ENCODE measurements at regions not wholly inside any gene's neighbourhood (a gene's known extent, or its start where the extent isn't known, plus 50 kb on each side); places are given as distances from the start of the nearest gene placed in this dataset.

DNA sequence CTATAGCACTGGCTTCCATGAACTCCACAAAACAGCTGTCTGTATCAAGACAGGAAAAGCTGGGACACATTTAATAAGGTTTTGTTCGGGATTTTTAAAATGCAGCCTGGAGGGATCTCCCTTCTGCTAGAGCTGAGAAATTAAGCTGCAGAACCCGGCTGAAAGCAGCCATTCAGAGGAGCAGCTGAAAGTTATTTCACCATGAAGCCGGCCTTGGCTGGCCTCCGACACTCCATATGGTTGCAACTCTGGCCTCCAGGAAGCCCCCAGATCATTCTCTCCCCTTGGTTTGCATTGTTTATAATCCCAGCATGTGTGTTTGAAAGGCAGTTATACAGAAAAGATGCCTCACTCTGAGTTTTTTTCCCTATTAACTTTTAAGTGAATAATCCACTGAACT is 239.4 kb downstream of the SPATA18 start:
- no peak for DNase-seq

DNA sequence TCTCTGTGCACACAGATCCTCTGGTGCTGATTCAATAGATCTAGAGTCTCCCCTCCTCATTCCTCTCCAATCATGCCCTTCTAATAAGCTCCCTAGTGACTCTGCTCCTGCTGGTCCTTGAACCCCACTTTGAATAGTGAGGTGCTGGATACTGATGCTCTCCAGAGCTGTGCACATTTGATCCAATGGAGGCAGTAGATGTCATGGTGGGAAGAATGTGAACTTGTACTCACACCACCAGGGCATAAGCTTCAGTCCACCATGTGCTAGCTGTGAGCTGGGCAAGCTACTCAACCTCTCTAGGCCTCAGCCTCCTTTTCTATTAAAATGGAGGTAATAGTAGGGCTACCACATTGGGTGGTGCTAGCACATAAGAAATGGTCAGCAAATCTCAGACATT is 241.1 kb downstream of the SPATA18 start:
- no peak for DNase-seq

DNA sequence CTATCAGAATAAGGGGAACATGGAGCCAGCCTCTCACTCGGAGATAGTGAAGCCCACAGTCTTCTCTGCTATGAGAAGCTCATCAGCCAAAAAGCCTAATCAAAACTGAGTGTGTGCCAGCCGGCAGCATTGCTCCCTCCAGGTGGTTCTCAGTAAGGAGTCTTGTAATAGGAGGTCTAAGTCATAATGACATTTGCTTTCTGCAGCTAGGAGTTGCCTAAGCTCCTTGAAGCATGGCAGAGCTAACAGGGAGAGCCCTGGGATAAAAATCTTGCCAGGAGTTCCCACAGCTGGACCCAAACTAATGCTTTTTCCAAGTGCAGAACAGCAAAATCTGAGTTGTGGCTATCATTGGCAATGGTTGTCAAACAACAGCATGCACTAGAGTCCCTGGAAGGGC is 245.2 kb downstream of the SPATA18 start:
- DNase-seq = no peak

DNA sequence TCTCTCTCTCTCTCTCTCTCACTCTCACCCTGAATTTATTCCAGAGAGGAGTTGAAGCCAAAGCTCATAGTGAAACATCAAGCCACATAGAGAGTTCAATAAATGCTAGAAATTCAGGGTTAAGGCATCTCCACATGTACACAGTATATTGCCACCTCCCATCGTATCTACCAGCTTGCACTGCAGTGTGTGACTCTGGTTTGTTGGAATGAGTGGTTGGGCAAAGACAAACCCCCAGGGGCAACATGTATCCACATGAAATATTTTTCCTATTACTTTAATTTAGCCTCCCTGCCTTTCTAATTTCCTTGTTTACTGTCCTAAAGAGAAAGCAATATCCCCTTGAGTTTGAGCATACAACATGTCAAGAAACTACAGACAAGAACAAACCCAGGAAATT is 247.3 kb downstream of the SPATA18 start:
- DNase-seq = no peak

GRCh38 chr4:52299120-52299519 is 248.0 kb downstream of the SPATA18 start:
- no peak for DNase-seq

DNA sequence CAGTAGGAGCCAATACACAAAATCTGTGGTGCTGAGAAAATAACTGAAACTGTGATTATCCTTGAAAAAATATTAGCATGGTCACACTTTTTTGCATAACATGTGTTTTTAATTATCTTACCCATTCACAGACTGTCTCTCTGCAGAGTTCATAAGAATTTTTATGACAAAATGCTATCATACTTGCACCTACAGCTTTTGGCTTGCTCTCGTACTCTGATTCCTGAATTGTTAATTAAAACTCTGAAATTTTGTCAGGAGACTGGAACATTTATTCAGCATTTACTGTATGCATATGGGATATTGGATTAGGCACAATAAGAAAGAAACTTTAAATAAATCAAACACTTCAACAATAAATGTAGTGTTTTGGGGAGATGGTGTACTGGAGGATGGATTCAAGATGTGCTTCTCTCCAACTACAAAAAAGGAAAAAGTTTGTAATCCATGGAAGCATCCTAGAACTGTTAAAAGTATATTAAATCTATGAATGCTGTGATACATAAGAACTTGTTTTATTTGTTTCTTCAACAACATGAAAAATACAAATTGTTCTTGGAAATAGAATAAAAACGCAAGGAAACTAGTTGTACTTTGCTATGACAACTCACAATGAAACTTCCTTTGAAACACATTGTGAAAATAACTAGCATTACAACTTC is 260.5 kb downstream of the SPATA18 start:
- no peak for DNase-seq

GRCh38 chr4:52312722-52313121 is 261.6 kb downstream of the SPATA18 start:
- DNase-seq = no peak

DNA sequence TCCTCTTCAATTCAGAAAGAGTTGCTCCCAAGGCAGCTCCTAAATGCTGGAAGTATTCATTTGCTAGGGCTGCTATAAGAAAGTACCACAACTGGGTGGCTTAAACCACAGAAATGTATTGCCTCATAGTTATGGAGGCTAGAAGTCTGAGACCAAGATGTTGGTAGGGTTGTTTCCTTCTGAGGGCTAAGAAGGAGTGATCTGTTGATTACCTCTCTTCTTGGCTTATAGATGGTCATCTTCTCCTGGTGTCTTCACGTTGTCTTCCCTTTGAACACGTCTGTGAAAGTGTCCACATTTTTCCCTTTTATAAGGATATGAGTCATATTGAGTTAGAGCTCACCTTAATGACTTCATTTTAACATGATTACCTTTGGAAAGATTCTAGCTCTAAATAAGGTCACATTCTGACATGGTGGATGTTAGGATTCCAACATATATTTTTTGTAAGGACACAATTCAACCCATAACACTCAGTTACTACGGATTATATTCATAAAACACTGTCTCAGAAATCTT is 266.3 kb downstream of the SPATA18 start:
- no peak for DNase-seq

- DNase-seq = no peak
Measured at GRCh38 chr4:52317981-52318380, 266.9 kb downstream of the SPATA18 start.

GRCh38 chr4:52329894-52330293 is 278.8 kb downstream of the SPATA18 start:
- DNase-seq = no peak

- no peak for DNase-seq
Measured at GRCh38 chr4:52343595-52343994, 292.5 kb downstream of the SPATA18 start.

- DNase-seq = no peak
Measured at GRCh38 chr4:52350926-52351325, 299.8 kb downstream of the SPATA18 start.

- DNase-seq = no peak
Measured at GRCh38 chr4:52358366-52358765, 300.7 kb downstream of the USP46 start.

- no peak for DNase-seq
Measured at GRCh38 chr4:52358883-52359321, 300.2 kb downstream of the USP46 start.

GRCh38 chr4:52366191-52366590 is 292.9 kb downstream of the USP46 start:
- DNase-seq = no peak

DNA sequence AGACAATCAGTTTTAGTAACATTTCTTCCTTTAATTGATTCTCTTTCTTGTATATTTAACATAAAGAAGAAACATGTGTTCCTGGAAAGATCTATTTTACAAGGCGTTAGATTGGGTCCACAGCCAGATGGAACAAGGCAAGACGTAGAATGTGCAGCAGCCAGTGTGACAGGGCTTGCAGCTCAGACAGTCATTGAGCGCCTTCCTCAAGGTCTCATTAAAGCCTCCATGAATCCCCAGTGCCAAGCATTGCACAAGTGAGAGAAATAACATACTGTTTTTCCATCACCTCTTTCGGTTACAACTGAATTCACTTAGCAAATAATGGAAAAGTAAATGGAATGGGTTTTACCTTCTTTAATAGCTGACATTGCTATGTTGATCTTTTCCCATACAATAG is 292.5 kb downstream of the USP46 start:
- DNase-seq = no peak

DNA sequence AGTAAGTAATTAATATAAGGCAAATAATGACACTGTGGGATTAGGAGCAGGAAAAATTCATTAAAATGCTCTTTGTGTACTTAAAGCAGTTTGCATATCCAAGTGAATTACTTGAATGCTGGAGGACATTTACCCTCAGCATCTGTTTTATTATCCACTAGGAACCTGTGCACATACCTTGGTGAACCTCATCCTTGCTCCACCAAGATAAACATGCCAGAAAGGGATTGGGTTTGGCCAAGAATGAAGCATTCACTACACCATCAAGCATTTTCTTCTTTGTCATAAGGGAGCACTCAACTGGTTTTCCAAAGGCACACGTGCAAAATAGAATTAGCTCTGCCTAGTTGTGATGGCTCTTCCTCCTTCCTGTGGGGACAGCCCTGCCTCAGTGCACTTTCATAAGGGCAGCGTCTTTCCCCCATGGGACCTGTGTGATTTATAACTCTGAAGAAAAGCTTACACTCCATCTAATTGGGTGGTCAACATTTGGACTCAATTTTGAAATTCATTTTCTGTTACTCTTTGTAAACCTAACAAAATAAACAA is 291.7 kb downstream of the USP46 start:
- DNase-seq = no peak

DNA sequence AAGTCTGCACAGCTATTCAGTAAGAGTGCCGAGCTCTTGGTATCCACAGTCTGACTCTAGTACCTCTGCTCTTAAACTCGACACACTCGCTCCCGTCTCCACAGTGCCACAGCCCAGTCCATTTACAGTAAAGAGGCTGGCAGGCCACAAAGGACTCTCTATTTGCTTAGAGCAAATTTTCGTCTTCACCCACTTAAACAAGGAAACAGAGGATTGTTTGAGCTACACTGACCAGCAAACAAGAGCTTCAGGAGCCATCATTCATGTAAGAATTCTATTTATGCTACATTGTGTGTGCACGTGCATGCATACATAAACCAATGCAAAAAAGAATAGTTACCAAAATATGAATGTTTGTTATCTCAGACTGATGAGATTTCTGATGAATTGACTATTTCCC is 290.2 kb downstream of the USP46 start:
- DNase-seq = no peak

- no peak for DNase-seq
Measured at GRCh38 chr4:52369649-52370048, 289.5 kb downstream of the USP46 start.

DNA sequence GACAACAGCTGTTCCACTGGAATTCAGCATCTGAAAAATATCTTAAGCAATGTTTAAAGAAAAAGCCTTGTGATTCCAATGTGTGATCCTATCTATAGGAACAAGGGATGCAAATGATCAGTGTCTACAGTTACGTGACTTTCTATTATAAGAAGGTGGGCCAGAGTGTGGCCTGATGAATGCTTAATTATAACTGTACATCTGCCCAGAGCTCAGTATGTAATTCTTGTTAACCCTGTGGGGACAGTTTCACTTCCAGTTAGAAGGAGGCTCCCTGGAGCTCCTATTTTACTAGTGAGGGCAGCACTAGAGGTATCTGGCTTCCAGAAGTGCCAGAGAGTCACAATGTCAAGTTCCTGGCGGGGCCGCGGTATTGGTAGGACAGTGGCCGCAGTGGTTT is 288.5 kb downstream of the USP46 start:
- DNase-seq = no peak

DNA sequence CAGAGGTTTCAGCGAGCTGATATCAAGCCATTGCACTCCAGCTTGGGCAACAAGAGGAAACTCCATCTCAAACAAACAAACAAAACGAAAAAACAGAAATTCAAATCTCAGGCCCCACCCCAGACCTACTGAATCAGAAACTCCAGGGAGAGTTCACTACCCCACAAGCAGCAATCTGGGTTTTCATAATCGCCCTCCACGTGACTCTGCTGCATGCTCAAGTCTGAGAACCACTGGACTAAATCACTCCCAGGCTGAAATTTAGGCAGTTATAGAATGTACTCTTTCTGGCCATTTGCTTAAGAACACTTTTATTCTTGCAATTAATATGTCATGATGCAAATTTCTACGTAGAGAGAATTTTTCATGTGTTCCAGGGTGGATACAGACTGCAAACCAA is 287.3 kb downstream of the USP46 start:
- DNase-seq = no peak

GRCh38 chr4:52372269-52372668 is 286.8 kb downstream of the USP46 start:
- no peak for DNase-seq

GRCh38 chr4:52372747-52373146 is 286.4 kb downstream of the USP46 start:
- DNase-seq = no peak

GRCh38 chr4:52373650-52374049 is 285.5 kb downstream of the USP46 start:
- no peak for DNase-seq

DNA sequence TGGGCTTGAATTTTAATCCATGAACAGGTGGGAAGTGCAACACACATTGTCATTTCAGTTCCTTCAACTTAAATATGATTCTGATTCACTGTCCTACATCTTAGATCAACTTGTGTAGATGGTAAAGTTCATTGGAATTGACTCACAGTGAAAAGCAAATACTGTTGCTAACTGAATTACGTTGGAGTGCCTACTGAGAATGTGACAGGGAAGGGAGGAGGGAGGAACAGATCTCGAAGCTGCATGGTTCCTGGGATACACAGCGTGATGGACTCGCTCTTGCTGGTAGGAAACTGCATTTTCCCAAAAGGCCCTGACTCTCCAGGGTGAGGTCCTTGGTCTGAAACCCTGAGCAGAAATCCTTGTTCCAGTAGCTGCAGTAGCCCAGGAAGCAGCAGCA is 284.2 kb downstream of the USP46 start:
- no peak for DNase-seq

All from NCI-H1436 (cell line).